ENCODE measurements at regions not wholly inside any gene's neighbourhood (a gene's known extent, or its start where the extent isn't known, plus 50 kb on each side); places are given as distances from the start of the nearest gene placed in this dataset.

DNA sequence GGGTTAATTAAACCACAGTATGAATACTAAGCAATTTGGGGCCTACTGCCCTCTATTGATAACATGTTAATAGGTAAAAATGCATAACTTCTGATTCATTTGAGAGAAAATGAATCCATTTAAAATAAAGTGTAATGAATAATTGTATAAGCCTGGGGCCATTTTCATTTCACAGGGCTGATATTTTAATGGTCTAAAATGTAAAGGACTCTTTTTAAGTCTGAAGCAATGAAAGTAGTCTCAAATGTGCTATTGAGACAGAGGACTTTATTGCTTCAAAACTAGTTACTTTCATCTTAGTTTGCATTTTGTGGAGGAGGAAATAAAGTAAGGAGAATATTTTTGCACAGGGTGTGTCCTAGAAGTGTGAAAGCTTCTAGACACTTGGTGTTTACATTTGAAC lies 155.4 kb downstream of the TLR5 start:
- TF ChIP-seq, protein P1, sequence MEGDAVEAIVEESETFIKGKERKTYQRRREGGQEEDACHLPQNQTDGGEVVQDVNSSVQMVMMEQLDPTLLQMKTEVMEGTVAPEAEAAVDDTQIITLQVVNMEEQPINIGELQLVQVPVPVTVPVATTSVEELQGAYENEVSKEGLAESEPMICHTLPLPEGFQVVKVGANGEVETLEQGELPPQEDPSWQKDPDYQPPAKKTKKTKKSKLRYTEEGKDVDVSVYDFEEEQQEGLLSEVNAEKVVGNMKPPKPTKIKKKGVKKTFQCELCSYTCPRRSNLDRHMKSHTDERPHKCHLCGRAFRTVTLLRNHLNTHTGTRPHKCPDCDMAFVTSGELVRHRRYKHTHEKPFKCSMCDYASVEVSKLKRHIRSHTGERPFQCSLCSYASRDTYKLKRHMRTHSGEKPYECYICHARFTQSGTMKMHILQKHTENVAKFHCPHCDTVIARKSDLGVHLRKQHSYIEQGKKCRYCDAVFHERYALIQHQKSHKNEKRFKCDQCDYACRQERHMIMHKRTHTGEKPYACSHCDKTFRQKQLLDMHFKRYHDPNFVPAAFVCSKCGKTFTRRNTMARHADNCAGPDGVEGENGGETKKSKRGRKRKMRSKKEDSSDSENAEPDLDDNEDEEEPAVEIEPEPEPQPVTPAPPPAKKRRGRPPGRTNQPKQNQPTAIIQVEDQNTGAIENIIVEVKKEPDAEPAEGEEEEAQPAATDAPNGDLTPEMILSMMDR (IDR thresholded peaks at IDR 0.05; ENCODE audit: low read depth, low read length), result no peak
- TF ChIP-seq POLR2A (IDR thresholded peaks at IDR 0.05; ENCODE audit: extremely low read depth, insufficient read length) (no peak), MYC (IDR thresholded peaks at IDR 0.05; ENCODE audit: low read depth, low read length) (no peak)
- TF ChIP-seq, protein P2, sequence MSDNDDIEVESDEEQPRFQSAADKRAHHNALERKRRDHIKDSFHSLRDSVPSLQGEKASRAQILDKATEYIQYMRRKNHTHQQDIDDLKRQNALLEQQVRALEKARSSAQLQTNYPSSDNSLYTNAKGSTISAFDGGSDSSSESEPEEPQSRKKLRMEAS (IDR thresholded peaks at IDR 0.05; ENCODE audit: low read depth, low read length), result no peak

Data from NB4 (cell line).